ENCODE measurements at regions not wholly inside any gene's neighbourhood (a gene's known extent, or its start where the extent isn't known, plus 50 kb on each side); places are given as distances from the start of the nearest gene placed in this dataset.

DNA sequence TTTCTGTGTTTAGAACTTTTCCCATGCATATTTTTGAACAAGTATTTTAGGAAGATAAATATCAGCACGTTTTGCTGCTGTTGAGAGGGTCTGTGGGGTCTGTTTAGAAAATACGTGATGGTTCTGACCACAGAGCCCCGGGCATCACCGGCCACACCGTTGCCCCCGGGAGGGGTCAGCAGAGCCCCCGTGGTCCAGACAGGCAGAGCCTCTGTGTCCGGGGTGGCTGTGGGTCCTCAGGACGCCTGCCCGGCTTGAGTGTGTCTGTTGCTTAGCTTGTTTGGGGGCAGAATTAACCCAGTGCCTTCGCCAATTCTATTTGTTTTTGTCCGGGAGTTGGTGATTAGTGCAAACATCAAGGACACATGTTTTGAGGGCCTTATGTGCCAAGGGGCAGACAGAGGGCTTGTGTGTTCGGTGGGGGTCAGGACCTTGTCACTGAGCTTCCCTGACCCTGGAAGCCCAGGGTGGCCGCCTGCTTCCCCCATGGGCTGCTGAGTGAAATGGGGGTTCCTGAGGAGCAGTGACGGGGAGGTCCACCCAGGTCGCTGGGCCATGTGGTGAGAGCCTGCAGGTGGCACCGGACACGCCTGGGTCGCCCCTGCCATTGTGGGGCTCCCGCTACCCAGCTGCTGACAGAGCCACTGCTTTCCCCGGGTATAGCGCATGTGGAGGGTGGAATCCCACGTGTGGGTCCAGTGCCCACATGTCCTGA lies 122.2 kb downstream of the SIK1 start:
- DNase-seq (ENCODE audit: low read depth in 3 of 3, low spot score in 1 of 3), result no peak

GRCh38 chr21:43304206-43304605 lies 122.7 kb downstream of the SIK1 start:
- DNase-seq (ENCODE audit: low read depth in 3 of 3, low spot score in 1 of 3), result no peak

DNA sequence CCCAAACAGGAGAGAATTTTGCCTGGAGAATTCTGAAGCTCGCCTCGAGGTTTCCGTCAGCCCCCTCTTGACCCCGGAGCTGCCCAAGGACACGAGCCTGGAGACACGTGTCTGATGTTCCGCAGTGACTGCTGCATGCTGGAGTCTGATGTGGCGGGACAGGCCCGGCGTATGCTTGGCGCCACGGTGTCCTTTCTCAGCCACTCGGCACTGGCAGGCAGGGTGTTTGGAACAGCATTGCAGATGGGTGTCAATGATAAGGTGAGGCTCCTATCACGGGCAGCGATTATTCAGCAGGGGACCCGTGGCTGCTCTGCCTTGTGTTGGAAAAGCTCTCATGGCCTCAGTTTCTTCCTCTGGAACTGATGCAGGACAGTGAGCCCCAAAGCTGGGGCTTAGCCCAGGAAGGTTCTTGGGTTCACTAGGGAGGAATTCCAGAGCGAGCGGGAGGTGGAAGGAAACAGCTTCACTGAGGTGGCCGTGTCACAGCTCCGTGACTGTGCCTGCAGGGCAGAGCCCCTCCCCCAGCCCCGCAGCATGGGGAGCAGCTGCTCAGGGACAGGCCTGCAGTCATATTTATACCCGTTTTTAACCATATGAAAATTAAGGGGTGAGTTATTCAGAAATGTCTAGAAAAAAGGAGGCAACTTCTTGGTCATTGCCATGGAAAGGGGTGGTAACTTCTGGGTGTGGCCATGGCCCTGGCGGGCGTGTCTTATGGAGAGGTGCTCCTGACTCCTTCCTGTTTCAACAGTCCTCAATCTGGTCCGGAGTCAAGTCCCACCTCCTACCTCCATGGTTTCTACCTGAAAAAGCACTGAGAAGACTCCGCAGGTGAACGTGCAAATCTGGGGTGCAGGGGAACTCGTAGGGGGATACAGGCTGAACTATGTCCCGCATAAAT lies 123.4 kb downstream of the SIK1 start:
- DNase-seq (ENCODE audit: low read depth in 3 of 3, low spot score in 1 of 3), result no peak

DNA sequence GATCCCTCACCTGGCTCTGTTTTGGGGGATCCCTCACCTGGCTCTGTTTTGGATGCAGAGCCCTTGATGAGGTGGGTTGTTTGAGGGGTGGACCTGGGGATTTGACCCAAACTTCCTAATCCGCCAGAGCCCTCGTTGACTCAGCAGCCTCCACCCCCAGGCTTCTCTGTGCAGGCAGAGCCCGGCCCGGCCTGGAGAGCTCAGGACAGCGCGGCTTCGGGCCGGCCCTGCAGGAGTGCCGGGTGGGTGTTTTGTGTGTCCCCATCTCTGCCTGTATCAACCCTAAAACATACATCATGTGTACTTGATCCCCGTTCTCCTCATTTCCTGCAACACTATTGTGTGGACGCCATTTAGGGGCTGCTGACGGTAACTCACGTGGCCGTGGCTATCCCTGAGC lies 124.2 kb downstream of the SIK1 start:
- no peak for DNase-seq (ENCODE audit: low read depth in 3 of 3, low spot score in 1 of 3)

GRCh38 chr21:43302062-43302700 lies 124.8 kb downstream of the SIK1 start:
- no peak for DNase-seq (ENCODE audit: low read depth in 3 of 3, low spot score in 1 of 3)

- DNase-seq (ENCODE audit: low read depth in 3 of 3, low spot score in 1 of 3), result no peak
Measured at GRCh38 chr21:43301409-43302061, 125.4 kb downstream of the SIK1 start.

GRCh38 chr21:43300496-43301408 lies 126.2 kb downstream of the SIK1 start:
- no peak for DNase-seq (ENCODE audit: low read depth in 3 of 3, low spot score in 1 of 3)

DNA sequence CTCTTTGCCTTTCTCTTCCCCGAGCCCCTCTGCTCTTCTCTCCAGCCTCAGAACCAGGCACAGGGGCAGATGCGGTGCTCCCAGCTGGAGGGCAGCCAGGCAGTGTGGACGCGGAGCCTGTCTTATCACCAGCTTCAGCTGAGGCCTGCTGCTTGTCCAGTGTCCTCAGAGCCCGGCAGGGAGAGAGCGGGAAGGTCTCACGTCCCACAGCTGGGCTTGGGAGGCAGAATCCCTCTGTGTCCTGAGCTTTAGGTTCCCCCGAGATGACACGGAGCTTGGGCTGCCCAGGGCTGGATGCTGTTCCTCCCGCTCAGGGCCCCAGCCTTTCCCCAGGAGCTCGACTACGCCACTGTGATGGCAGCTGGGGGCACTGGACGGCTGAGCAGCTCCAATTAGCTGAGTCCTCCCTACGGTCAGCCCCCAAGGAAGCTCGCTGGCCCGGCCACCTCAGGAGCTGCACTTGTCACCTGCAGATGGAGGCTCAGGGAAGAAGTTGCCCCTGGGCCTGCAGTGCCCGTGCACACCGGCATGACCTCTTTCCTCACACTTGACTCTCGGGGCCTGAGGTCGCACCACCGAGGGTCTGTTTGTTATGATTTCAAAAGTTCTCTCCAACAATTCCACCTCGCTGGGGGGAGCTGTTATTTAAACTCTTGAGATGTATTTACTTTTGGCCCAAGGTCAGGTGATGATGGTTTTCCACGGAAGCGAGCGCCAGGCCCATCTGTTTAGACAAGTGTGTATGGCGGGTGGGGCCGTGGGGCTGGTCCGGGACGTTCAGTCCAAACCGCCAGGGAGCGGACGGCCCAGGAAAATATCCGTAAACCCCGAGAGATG lies 127.3 kb downstream of the SIK1 start:
- DNase-seq (ENCODE audit: low read depth in 3 of 3, low spot score in 1 of 3), result no peak

DNA sequence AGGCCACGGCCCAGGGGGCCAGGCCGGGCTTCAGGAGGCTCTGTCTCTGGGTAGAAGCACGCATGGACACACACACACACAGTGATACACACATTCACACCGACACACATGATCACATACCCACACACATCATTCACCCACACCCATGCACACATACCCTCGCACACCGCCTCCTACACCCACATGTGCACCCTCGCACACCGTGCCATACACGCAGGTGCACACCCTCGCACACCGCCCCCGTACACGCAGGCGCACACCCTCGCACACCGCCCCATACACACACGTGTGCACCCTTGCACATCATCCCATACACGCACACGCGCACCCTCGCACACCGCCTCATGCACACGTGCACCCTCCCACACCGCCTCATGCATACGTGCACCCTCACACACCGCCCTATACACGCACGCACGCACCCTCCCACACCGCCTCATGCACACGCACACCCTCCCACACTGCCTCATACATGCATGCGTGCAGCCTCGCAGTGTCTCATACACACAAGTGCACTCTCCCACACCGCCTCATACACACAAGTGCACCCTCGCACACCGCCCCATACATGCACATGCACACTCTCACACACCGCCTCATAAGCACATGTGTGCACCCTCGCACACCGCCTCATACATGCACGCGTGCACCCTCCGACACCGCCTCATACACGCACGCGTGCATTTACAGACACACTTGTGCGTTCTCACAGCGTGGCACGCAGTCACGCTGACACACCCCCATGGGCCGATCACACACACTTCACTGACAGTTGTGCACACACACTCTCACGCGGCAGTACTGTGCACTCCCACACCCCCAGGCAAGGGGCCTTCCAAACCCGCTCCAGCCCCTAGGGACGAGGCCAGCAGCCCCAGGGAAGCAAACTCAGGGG lies 128.1 kb downstream of the SIK1 start:
- DNase-seq (ENCODE audit: low read depth in 3 of 3, low spot score in 1 of 3), result no peak

- no peak for DNase-seq (ENCODE audit: low read depth in 3 of 3, low spot score in 1 of 3)
Measured at GRCh38 chr21:43297989-43298388, 128.9 kb downstream of the SIK1 start.

DNA sequence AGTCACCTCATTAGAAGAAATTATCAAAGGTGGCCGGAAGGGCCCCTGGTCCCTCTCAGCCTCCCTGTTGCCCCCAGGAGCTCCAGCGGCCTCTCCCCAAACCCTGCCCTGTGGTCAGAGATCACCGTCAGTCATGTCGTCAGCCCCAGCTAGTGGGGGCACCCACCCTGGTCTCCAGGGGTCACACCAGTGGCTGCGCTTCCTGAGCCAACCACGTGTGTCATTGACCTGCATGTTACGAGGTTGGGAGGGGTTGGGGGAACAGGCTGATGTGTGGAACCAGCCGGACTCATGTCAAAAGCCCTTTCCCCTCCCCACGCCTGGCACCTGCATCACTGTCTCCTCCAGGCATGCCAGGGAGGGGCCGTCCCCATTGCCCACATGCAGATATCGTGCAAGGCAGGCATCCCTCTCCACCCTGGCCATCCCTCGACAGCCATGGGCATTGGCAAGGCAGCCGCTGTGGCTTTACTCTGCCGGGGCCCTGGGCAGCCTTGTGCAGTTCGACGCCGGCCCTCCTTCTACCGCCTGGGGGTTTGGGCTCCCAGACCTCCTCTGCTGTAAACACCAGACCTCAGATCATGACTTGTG lies 128.7 kb downstream of the CRYAA start:
- DNase-seq (ENCODE audit: low read depth in 3 of 3, low spot score in 1 of 3), result no peak

DNA sequence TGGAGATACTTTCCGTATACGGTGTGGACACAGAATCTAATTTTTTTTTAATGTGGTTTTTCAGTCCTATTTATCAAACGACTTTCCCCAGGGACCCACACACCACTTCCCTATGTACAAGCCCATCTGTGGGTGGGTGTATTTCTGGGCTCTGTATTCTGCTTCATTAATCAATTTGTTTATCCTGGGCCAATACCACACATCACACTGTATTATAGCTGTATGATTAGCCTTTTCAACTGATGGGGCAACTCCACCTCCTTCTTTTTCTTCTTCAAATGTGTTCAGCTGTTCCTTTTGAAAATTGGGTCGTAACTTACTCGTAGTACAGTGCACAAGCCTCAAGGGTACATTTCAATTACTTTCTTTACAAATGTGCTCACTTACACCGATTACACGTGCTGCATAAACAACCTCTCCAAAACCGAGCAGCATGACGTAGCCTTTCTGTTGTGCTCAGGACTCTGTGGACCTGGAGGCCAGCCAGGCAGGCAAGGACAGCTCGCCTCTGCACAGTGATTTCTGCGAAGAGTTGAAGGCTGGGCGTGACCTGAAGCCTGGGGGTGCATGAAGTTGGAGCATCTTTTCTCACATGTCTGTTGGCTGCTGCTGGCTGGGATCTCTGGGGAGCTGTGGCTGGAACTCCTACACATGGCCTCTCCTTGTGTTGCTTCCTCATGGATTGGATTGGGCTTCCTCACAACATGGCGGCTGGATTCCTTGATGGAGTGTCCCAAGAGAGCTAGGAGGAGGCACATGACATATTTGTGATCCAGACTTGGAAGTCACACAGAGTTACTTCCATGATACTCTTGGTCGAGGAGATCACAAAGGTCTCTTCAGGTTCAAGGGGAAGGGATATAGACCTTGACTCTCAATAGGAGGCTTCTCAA lies 126.5 kb downstream of the CRYAA start:
- no peak for DNase-seq (ENCODE audit: low read depth in 3 of 3, low spot score in 1 of 3)

GRCh38 chr21:43294194-43294902 lies 125.5 kb downstream of the CRYAA start:
- no peak for DNase-seq (ENCODE audit: low read depth in 3 of 3, low spot score in 1 of 3)

- DNase-seq (ENCODE audit: low read depth in 3 of 3, low spot score in 1 of 3), result no peak
Measured at GRCh38 chr21:43292866-43293142, 124.0 kb downstream of the CRYAA start.

DNA sequence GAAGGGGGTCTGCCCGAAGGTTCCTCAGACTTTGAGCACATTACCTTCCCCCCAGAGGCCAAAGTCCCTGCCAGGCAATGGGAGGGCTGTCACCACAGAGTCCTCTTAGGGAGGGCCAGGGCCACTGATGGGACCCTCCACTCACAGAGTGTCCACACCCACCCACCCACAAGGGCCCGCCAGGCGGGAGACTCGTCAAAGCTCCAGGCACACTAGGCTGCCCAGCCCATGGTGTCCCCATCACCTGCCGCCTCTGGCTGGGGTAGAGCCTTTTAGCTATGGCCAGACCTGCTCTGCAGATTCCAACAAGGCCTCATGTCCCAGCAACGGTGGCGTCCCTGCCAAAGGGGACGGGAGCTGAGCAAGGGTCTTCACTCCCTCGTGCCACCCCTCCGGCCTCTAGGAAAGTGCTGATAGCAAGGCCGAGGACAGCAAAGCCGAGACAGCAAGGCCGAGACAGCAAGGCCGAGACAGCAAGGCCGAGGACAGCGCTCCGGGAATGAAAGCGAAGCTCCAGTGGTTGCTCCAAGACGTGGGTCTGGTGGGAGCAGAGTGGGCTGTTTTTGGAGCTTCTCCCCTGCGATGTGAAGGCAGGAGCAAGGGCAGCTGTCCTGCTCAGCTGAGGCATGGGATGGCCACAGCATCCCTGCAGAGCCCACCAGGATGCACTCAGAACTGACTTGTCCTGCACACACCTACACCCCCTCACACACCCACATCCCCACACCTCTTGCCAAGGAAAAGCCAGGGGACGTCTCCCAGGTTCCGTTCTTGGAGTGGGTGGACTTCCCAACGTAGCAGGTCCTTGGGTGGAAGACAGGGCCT lies 123.4 kb downstream of the CRYAA start:
- no peak for DNase-seq (ENCODE audit: low read depth in 3 of 3, low spot score in 1 of 3)

Data from stimulated activated CD4-positive, alpha-beta T cell treated with anti-CD3 and anti-CD28 coated beads, TNF-alpha, amount 100 ng/mL, for 1 hour (primary cell).